ENCODE measurements at regions not wholly inside any gene's neighbourhood (a gene's known extent, or its start where the extent isn't known, plus 50 kb on each side); places are given as distances from the start of the nearest gene placed in this dataset.

- Histone ChIP-seq H4K20me1 (replicated peaks in 1 of 2; ENCODE audit: control insufficient read depth in 1 of 2, insufficient read depth in 2 of 2, low read length in 2 of 2) (no peaks in the 10 kb centered on the region), H3K23me2 (ENCODE audit: low read depth, low read length) (no peaks in the 10 kb centered on the region), H2AFZ (ENCODE audit: low read length) (no peak overlapping the region), H2BK5ac (ENCODE audit: low read depth, low read length) (no peak overlapping the region), H2BK15ac (ENCODE audit: low read length) (no peak overlapping the region), H3K18ac (ENCODE audit: extremely low read depth, low read length) (no peak overlapping the region), H3K14ac (ENCODE audit: insufficient read length) (no peak overlapping the region), H3K56ac (replicated peaks; ENCODE audit: insufficient read length, low read depth, low read length) (no peak overlapping the region), H3K23ac (ENCODE audit: insufficient read length) (no peak overlapping the region), H4K91ac (replicated peaks; ENCODE audit: insufficient read length, low read length) (no peak overlapping the region), H3K4me1 (replicated peaks in 1 of 4; ENCODE audit: control insufficient read depth in 3 of 4, insufficient read depth in 4 of 4, low read length in 3 of 4) (no peaks in the 10 kb centered on the region), H3K79me1 (ENCODE audit: low read depth, low read length) (no peaks in the 10 kb centered on the region), H4K8ac (ENCODE audit: extremely low read depth, insufficient read depth, low read length) (no peak overlapping the region), H3K4me3 (ENCODE audit: extremely low read depth in 1 of 4, insufficient read depth in 2 of 4, low read depth in 3 of 4, low read length in 4 of 4) (no peak overlapping the region), H3K36me3 (ENCODE audit: control insufficient read depth in 2 of 4, insufficient read depth in 4 of 4, low read length in 3 of 4) (no peaks in the 10 kb centered on the region), H2AK5ac (ENCODE audit: low read depth, low read length) (no peak overlapping the region), H3K27ac (ENCODE audit: low read depth, low read length) (no peak overlapping the region), H3K79me2 (ENCODE audit: control insufficient read depth in 1 of 2, insufficient read depth in 2 of 2, low read length in 2 of 2) (no peaks in the 10 kb centered on the region), H3K9me3 (ENCODE audit: insufficient read depth in 2 of 2, low read depth in 1 of 2, low read length in 1 of 2) (no peaks in the 10 kb centered on the region), H3K27me3 (replicated peaks in 1 of 4; ENCODE audit: control insufficient read depth in 3 of 4, extremely low read depth in 1 of 4, insufficient read depth in 3 of 4, low read length in 3 of 4) (no peaks in the 10 kb centered on the region), H3K4me2 (ENCODE audit: insufficient read depth in 1 of 2, low read depth in 2 of 2, low read length in 2 of 2) (no peak overlapping the region), H4K5ac (ENCODE audit: insufficient read length, low read depth, low read length) (no peak overlapping the region), H2BK12ac (ENCODE audit: low read depth, low read length) (no peak overlapping the region), H3K4ac (replicated peaks; ENCODE audit: insufficient read length, low read depth, low read length) (no peak overlapping the region), H2BK120ac (replicated peaks; ENCODE audit: low read depth, low read length) (no peak overlapping the region), H3K9ac (replicated peaks in 1 of 4; ENCODE audit: extremely low read depth in 1 of 4, low read depth in 3 of 4, low read length in 3 of 4) (no peak overlapping the region), H2BK20ac (ENCODE audit: low read length) (no peak overlapping the region)
- whole genome bisulfite sequencing, 2 experiments (ENCODE audit: extremely low coverage in 1 of 2, insufficient coverage in 1 of 2, insufficient read length in 1 of 2, insufficient replicate concordance in 2 of 2, low coverage in 1 of 2, low lambda C conversion rate in 2 of 2, missing lambda C conversion rate in 1 of 2) = 93% methylated on average over 10 of the region's 10 CpGs; no CpG with 5 or more reads in 1 of the 2 experiments
- ChIA-PET CTCF (ENCODE audit: partially characterized antibody) (interaction anchor here (1.6 kb wide), 1 partner anchor 61 kb away, joined by 3 read pairs; no protein-coding TSS in a partner anchor), POLR2A (ENCODE audit: partially characterized antibody) (interaction anchor here (0.6 kb wide), 1 partner anchor 475 kb away, joined by 3 read pairs; no protein-coding TSS in a partner anchor)
- TF ChIP-seq KDM5A (IDR thresholded peaks at IDR 0.05; ENCODE audit: low read length) = no peak
- no peak for TF ChIP-seq RNF2 (IDR thresholded peaks at IDR 0.05; ENCODE audit: borderline replicate concordance, low read depth, low read length, missing control alignments, poor library complexity, severe bottlenecking)
- no peak for TF ChIP-seq BRCA1 (IDR thresholded peaks at IDR 0.05; ENCODE audit: low read depth, low read length)
- no peak for TF ChIP-seq NRF1 (IDR thresholded peaks at IDR 0.05; ENCODE audit: low read depth, low read length)
- TF ChIP-seq KDM1A (IDR thresholded peaks at IDR 0.05; ENCODE audit: borderline replicate concordance, low read length) = no peak
- no peak for TF ChIP-seq EZH2 (IDR thresholded peaks at IDR 0.05; ENCODE audit: low read depth, low read length, severe bottlenecking)
- no peak for TF ChIP-seq JUN (IDR thresholded peaks at IDR 0.05; ENCODE audit: low read depth, low read length)
- TF ChIP-seq MAFK (IDR thresholded peaks at IDR 0.05; ENCODE audit: low read depth, low read length) = no peak
- FAIRE-seq (no peak), DNase-seq (ENCODE audit: low read depth in 1 of 2, low spot score in 2 of 2) (no peak)
Observed at GRCh38 chr20:11144114-11144950, 470.5 kb upstream of the JAG1 start.

Measured in H1 (cell line).